Gastrocnemius medialis (tissue), 4 donors: ENCODE measurements at regions not wholly inside any gene's neighbourhood (a gene's known extent, or its start where the extent isn't known, plus 50 kb on each side); places are given as distances from the start of the nearest gene placed in this dataset.

Experiments
- CTCF ChIP-seq, 5 experiments: fragments of 450-650 bp in 3 of 5; fragments of 200-600 bp in 2 of 5; sonication (generic) in 2 of 5; IDR thresholded peaks in 4 of 5; conservative IDR thresholded peaks in 1 of 5; 1 replicate in 4 of 5; 2 replicates in 1 of 5; pipeline ENCODE4 v1.5.1; 2016 to 2019; ENCODE audit warnings: antibody characterized with exemption in 5 of 5, mild to moderate bottlenecking in 3 of 5, moderate library complexity in 3 of 5
- POLR2A ChIP-seq, 2 donors: fragments of 450-650 bp; IDR thresholded peaks; one replicate each; pipeline ENCODE4 v1.6.1; 2017; ENCODE audit warnings: antibody characterized with exemption in 2 of 2, mild to moderate bottlenecking in 2 of 2, moderate library complexity in 2 of 2

GRCh38 chr11:122275508-122275907 lies 159.5 kb upstream of the BLID start:
- TF ChIP-seq CTCF (IDR thresholded peaks at IDR 0.05 in 4 of 5, conservative IDR thresholded peaks at IDR 0.05 in 1 of 5) = no peak
- no peak for TF ChIP-seq POLR2A (IDR thresholded peaks at IDR 0.05)
